ENCODE measurements at regions not wholly inside any gene's neighbourhood (a gene's known extent, or its start where the extent isn't known, plus 50 kb on each side); places are given as distances from the start of the nearest gene placed in this dataset.

DNA sequence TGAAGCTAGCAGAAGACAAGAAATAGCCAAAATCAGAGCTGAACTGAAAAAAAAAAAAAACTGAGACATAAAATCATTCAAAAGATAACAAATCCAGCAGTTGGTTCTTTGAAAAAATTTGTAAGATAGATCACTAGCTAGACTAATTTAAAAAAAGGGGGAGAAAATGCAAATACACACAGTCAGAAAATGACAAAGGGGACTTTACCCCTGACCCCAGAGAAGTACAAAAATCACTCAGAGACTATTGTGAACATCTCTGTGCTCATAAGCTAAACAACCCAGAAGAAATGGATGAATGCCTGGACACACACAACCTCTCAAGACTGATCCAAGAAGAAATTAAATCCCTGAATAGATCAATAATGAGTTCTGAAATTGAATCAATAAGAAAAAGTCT, 914.3 kb upstream of the API5 start:
- no peaks in the 10 kb centered on the region for H3K36me3 ChIP-seq (ENCODE audit: control insufficient read depth, insufficient read depth, low read length)
- Mint-ChIP-seq H3K27ac (no peak overlapping the region), H3K36me3 (peaks cover 21% of the 10 kb centered on the region), H3K27me3 (ENCODE audit: low read depth in 2 of 2) (no peaks in the 10 kb centered on the region), H3K4me1 (no peaks in the 10 kb centered on the region), H3K9me3 (peaks cover 17 to 22% of the 10 kb centered on the region in 2 donors), H3K4me3 (no peak overlapping the region)
- intact Hi-C loops (cut with micrococcal nuclease): no loop called here
- no peak overlapping the region for H3K4me3 ChIP-seq (ENCODE audit: low read length)
- peaks cover 9% of the 10 kb centered on the region for H3K9me3 ChIP-seq (ENCODE audit: control insufficient read depth, insufficient read depth, low read length)
- H3K27me3 ChIP-seq (ENCODE audit: control insufficient read depth, insufficient read depth, low read length): no peaks in the 10 kb centered on the region
- ATAC-seq: no peak
- DNase-seq: no peak
- no peaks in the 10 kb centered on the region for H3K4me1 ChIP-seq (ENCODE audit: control insufficient read depth, insufficient read depth, low read length)
- TF ChIP-seq, protein P1, sequence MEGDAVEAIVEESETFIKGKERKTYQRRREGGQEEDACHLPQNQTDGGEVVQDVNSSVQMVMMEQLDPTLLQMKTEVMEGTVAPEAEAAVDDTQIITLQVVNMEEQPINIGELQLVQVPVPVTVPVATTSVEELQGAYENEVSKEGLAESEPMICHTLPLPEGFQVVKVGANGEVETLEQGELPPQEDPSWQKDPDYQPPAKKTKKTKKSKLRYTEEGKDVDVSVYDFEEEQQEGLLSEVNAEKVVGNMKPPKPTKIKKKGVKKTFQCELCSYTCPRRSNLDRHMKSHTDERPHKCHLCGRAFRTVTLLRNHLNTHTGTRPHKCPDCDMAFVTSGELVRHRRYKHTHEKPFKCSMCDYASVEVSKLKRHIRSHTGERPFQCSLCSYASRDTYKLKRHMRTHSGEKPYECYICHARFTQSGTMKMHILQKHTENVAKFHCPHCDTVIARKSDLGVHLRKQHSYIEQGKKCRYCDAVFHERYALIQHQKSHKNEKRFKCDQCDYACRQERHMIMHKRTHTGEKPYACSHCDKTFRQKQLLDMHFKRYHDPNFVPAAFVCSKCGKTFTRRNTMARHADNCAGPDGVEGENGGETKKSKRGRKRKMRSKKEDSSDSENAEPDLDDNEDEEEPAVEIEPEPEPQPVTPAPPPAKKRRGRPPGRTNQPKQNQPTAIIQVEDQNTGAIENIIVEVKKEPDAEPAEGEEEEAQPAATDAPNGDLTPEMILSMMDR (IDR thresholded peaks at IDR 0.05): no peak
- no peak overlapping the region for H3K27ac ChIP-seq (ENCODE audit: low read length)

DNA sequence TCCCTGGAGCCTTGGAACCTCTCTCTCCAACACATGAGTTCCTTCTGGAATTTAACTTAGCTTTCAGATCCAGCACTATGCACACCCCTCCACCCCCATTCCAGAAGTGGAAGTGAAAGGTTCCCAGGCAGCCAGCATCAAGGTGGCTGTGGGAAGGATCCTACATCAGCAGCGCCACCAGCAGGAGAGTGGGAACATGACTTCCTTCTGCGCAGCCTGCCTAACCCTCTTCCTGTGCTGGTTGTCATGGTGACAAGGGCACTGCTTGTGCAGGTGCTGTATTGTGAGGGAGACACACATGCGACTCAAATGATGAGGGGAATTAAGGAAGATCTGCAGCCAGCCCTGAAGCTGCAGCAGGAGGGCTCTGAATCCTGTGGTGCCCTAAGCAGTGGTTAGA, 904.5 kb upstream of the API5 start:
- no peaks in the 10 kb centered on the region for H3K4me1 ChIP-seq (ENCODE audit: control insufficient read depth, insufficient read depth, low read length)
- no peak overlapping the region for H3K27ac Mint-ChIP-seq
- H3K27me3 ChIP-seq (ENCODE audit: control insufficient read depth, insufficient read depth, low read length): no peaks in the 10 kb centered on the region
- no peaks in the 10 kb centered on the region for H3K36me3 Mint-ChIP-seq
- H3K9me3 Mint-ChIP-seq: peaks cover 7 to 11% of the 10 kb centered on the region in 2 donors
- H3K4me3 Mint-ChIP-seq: no peak overlapping the region
- H3K27me3 Mint-ChIP-seq (ENCODE audit: low read depth in 2 of 2): no peaks in the 10 kb centered on the region
- H3K27ac ChIP-seq (ENCODE audit: low read length): no peak overlapping the region
- WGBS (ENCODE audit: insufficient coverage): 17% methylated on average over 3 of the region's 3 CpGs
- DNase-seq: no peak
- H3K4me1 Mint-ChIP-seq: no peaks in the 10 kb centered on the region
- no peaks in the 10 kb centered on the region for H3K36me3 ChIP-seq (ENCODE audit: control insufficient read depth, insufficient read depth, low read length)
- peaks cover 6% of the 10 kb centered on the region for H3K9me3 ChIP-seq (ENCODE audit: control insufficient read depth, insufficient read depth, low read length)
- no peak overlapping the region for H3K4me3 ChIP-seq (ENCODE audit: low read length)
- TF ChIP-seq, protein P1 (IDR thresholded peaks at IDR 0.05): no peak
- intact Hi-C loops (cut with micrococcal nuclease): no loop called here
- ATAC-seq: no peak

DNA sequence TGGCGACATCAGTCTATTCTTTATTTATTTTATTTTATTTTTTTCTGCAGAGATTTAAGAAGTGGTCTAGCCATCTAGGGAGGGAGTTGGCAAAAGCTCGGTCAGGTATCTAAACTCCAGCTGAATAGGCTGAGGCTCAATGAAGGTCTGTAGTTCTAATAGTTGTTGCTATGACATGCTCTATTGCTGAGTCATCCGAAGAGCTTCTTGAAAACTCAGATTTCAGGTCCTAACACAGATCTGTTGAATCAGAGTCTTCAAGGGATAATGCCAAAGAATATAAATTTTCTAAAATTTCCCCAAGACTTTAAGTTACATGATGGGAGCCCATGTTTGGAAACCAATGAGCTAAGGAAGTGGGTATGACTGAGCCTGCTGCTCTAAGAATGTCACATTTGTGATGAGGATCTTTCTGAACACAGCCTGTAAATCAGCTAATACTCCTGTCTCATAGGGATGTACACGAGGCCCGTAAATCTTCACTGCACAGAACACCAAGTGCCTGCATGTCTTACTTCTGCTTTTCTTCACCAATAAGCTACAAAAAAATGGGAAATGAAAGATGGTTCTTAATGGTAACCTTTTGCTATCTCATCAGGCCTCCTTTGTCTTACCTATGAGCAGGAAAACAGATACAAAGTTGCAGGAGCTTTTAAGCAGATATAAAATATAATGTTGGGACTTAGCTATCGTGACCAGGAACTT, 901.4 kb upstream of the API5 start:
- no peak for ATAC-seq
- Mint-ChIP-seq H3K4me3 (no peak overlapping the region), H3K4me1 (no peaks in the 10 kb centered on the region), H3K36me3 (no peaks in the 10 kb centered on the region), H3K27me3 (ENCODE audit: low read depth in 2 of 2) (no peaks in the 10 kb centered on the region), H3K9me3 (peaks cover 12 to 14% of the 10 kb centered on the region in 2 donors), H3K27ac (no peak overlapping the region)
- Histone ChIP-seq H3K27ac (ENCODE audit: low read length) (no peak overlapping the region), H3K4me3 (ENCODE audit: low read length) (no peak overlapping the region), H3K4me1 (ENCODE audit: control insufficient read depth, insufficient read depth, low read length) (no peaks in the 10 kb centered on the region), H3K27me3 (ENCODE audit: control insufficient read depth, insufficient read depth, low read length) (no peaks in the 10 kb centered on the region), H3K36me3 (ENCODE audit: control insufficient read depth, insufficient read depth, low read length) (no peaks in the 10 kb centered on the region), H3K9me3 (ENCODE audit: control insufficient read depth, insufficient read depth, low read length) (peaks cover 6% of the 10 kb centered on the region)
- DNase-seq: no peak
- TF ChIP-seq, protein P1 (IDR thresholded peaks at IDR 0.05): no peak
- intact Hi-C loops (cut with micrococcal nuclease): no loop called here
- 42% methylated on average over 5 of the region's 6 CpGs for WGBS (ENCODE audit: insufficient coverage)

DNA sequence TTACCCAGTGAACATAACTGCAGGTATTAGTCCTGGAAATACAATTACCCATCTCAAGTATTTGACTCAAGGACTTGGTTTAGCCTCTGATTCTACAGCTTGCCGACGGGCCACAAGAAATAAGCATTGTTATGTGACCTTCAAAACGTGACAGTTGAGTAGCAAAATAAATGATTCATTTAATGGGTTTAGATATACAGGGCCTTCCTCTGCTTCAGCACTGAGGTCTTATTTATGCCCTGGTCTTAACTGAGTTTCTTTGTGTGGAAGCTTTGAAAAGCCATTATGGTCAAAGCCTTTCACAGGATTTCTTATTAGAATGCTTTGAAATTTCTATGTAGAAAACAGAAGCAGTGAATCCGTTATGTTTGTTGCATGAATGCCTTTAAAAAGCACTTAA, 899.2 kb upstream of the API5 start:
- DNase-seq: no peak
- no peak overlapping the region for H3K27ac ChIP-seq (ENCODE audit: low read length)
- no peaks in the 10 kb centered on the region for H3K4me1 Mint-ChIP-seq
- ATAC-seq: no peak
- TF ChIP-seq, protein P1 (IDR thresholded peaks at IDR 0.05): no peak
- no peak overlapping the region for H3K4me3 ChIP-seq (ENCODE audit: low read length)
- intact Hi-C loops (cut with micrococcal nuclease): no loop called here
- no peak overlapping the region for H3K27ac Mint-ChIP-seq
- H3K9me3 ChIP-seq (ENCODE audit: control insufficient read depth, insufficient read depth, low read length): peaks cover 1% of the 10 kb centered on the region
- no peaks in the 10 kb centered on the region for H3K4me1 ChIP-seq (ENCODE audit: control insufficient read depth, insufficient read depth, low read length)
- no peaks in the 10 kb centered on the region for H3K27me3 Mint-ChIP-seq (ENCODE audit: low read depth in 2 of 2)
- no peaks in the 10 kb centered on the region for H3K36me3 Mint-ChIP-seq
- 96% methylated on average over 3 of the region's 4 CpGs for WGBS (ENCODE audit: insufficient coverage)
- peaks cover 11 to 20% of the 10 kb centered on the region in 2 donors for H3K9me3 Mint-ChIP-seq
- no peaks in the 10 kb centered on the region for H3K36me3 ChIP-seq (ENCODE audit: control insufficient read depth, insufficient read depth, low read length)
- no peak overlapping the region for H3K4me3 Mint-ChIP-seq
- H3K27me3 ChIP-seq (ENCODE audit: control insufficient read depth, insufficient read depth, low read length): no peaks in the 10 kb centered on the region

Data from natural killer cell (primary cell).